H9 (cell line): ENCODE measurements at regions not wholly inside any gene's neighbourhood (a gene's known extent, or its start where the extent isn't known, plus 50 kb on each side); places are given as distances from the start of the nearest gene placed in this dataset.

Experiments
- DNase-seq: peaks from one replicate; pipeline ENCODE4 v3.0.0-alpha.2; 2017
- H2AFZ ChIP-seq: one replicate; pipeline ENCODE4 v1.6.1; 2013; ENCODE audit warnings: mild to moderate bottlenecking, low read length, control low read depth, moderate library complexity
- H2AK5ac ChIP-seq: 2 replicates; pipeline ENCODE4 v1.6.1; 2013; ENCODE audit warnings: low read length, control low read depth, mixed read lengths; ENCODE audit not compliant: insufficient read length
- H2BK120ac ChIP-seq: one replicate; pipeline ENCODE4 v1.6.1; 2013; ENCODE audit warnings: low read depth, mild to moderate bottlenecking, low read length, control low read depth, inconsistent platforms; ENCODE audit not compliant: poor library complexity, severe bottlenecking
- H2BK12ac ChIP-seq: 2 replicates; pipeline ENCODE4 v1.6.1; 2013; ENCODE audit warnings: low read length, control low read depth, mixed read lengths, low read depth; ENCODE audit not compliant: insufficient read length
- H2BK15ac ChIP-seq: 2 replicates; pipeline ENCODE4 v1.6.1; 2013; ENCODE audit warnings: low read depth, low read length, control low read depth
- H2BK20ac ChIP-seq: one replicate; pipeline ENCODE4 v1.6.1; 2013; ENCODE audit warnings: low read depth, mild to moderate bottlenecking, low read length, control low read depth, inconsistent platforms; ENCODE audit not compliant: poor library complexity, severe bottlenecking
- H2BK5ac ChIP-seq: 2 replicates; pipeline ENCODE4 v1.6.1; 2013; ENCODE audit warnings: low read length, control low read depth, mixed read lengths; ENCODE audit not compliant: insufficient read length
- H3K14ac ChIP-seq: 2 replicates; pipeline ENCODE4 v1.6.1; 2013; ENCODE audit warnings: low read length, control low read depth; ENCODE audit not compliant: insufficient read depth
- H3K18ac ChIP-seq: 2 replicates; pipeline ENCODE4 v1.6.1; 2013; ENCODE audit warnings: low read depth, mild to moderate bottlenecking, mixed read lengths, low read length, control low read depth; ENCODE audit not compliant: insufficient read length
- H3K23ac ChIP-seq: 2 replicates; pipeline ENCODE4 v1.6.1; 2013; ENCODE audit warnings: low read length, control low read depth, mixed read lengths, low read depth; ENCODE audit not compliant: insufficient read length
- H3K23me2 ChIP-seq: 2 replicates; pipeline ENCODE4 v1.6.1; 2013; ENCODE audit warnings: low read depth, mild to moderate bottlenecking, mixed read lengths, low read length, control low read depth; ENCODE audit not compliant: insufficient read length, poor library complexity, severe bottlenecking
- H3K27ac ChIP-seq: 2 replicates; pipeline ENCODE4 v1.5.1; 2013; ENCODE audit warnings: low read length, control low read depth, mixed read lengths, low read depth; ENCODE audit not compliant: insufficient read length
- H3K27me3 ChIP-seq: 2 replicates; pipeline ENCODE4 v1.6.1; 2013; ENCODE audit warnings: low read length, control low read depth, inconsistent platforms; ENCODE audit not compliant: insufficient read depth
- H3K4ac ChIP-seq: 2 replicates; pipeline ENCODE4 v1.6.1; 2013; ENCODE audit warnings: low read depth, mild to moderate bottlenecking, control low read depth, inconsistent platforms, low read length, moderate library complexity
- H3K4me1 ChIP-seq: 2 replicates; pipeline ENCODE4 v1.6.1; 2013; ENCODE audit warnings: low read length, control low read depth, inconsistent platforms; ENCODE audit not compliant: insufficient read depth
- H3K4me2 ChIP-seq: 2 replicates; pipeline ENCODE4 v1.6.1; 2013; ENCODE audit warnings: low read length, control low read depth, mixed read lengths; ENCODE audit not compliant: insufficient read length, insufficient read depth
- H3K56ac ChIP-seq: 2 replicates; pipeline ENCODE4 v1.6.1; 2013; ENCODE audit warnings: low read depth, mild to moderate bottlenecking, mixed read lengths, low read length, control low read depth; ENCODE audit not compliant: insufficient read length
- H3K79me1 ChIP-seq: 2 replicates; pipeline ENCODE4 v1.6.1; 2013; ENCODE audit warnings: low read depth, mild to moderate bottlenecking, moderate library complexity, low read length, control low read depth, inconsistent platforms; ENCODE audit not compliant: insufficient read depth, poor library complexity, severe bottlenecking
- H3K79me2 ChIP-seq: 2 replicates; pipeline ENCODE4 v1.6.1; 2013; ENCODE audit warnings: low read length, control low read depth, inconsistent platforms; ENCODE audit not compliant: insufficient read depth
- H3K9ac ChIP-seq: 2 replicates; pipeline ENCODE4 v1.6.1; 2013; ENCODE audit warnings: low read length, control low read depth, mixed read lengths; ENCODE audit not compliant: insufficient read length; ENCODE audit errors: extremely low read depth
- H3K9me3 ChIP-seq: one replicate; pipeline ENCODE4 v1.6.1; 2013; ENCODE audit warnings: low read depth, low read length, inconsistent platforms; ENCODE audit not compliant: control insufficient read depth
- H3T11ph ChIP-seq: one replicate; pipeline ENCODE4 v1.6.1; 2013; ENCODE audit warnings: mild to moderate bottlenecking, low read length, control low read depth, inconsistent platforms
- H4K20me1 ChIP-seq: one replicate; pipeline ENCODE4 v1.6.1; 2013; ENCODE audit not compliant: control insufficient read depth, insufficient read length, insufficient read depth
- H4K5ac ChIP-seq: 2 replicates; pipeline ENCODE4 v1.6.1; 2013; ENCODE audit warnings: low read depth, mild to moderate bottlenecking, mixed read lengths, low read length, control low read depth; ENCODE audit not compliant: insufficient read length
- H4K8ac ChIP-seq: replicated peaks from 2 replicates; pipeline ENCODE4 v1.6.1; 2013; ENCODE audit warnings: low read length, control low read depth, mixed read lengths, low read depth; ENCODE audit not compliant: insufficient read length
- H4K91ac ChIP-seq: 2 replicates; pipeline ENCODE4 v1.6.1; 2013; ENCODE audit warnings: low read depth, mild to moderate bottlenecking, moderate library complexity, mixed read lengths, low read length, control low read depth; ENCODE audit not compliant: insufficient read length
- H3K27ac Mint-ChIP-seq, 3 experiments: 2 replicates in 2 of 3; 3 replicates in 1 of 3; pipeline ENCODE4 v1.8.0; 2020 to 2021; ENCODE audit warnings: mixed read lengths in 3 of 3, mild to moderate bottlenecking in 1 of 3, moderate library complexity in 1 of 3
- H3K27me3 Mint-ChIP-seq: 2 replicates; pipeline ENCODE4 v1.8.0; 2021; ENCODE audit warnings: low read depth, mild to moderate bottlenecking, moderate library complexity, mixed read lengths
- H3K36me3 Mint-ChIP-seq, 3 experiments: 2 replicates in 2 of 3; 3 replicates in 1 of 3; pipeline ENCODE4 v1.8.0; 2020 to 2021; ENCODE audit warnings: low read depth in 3 of 3, mixed read lengths in 3 of 3; ENCODE audit not compliant: insufficient read depth in 1 of 3
- H3K4me1 Mint-ChIP-seq, 2 experiments: 2 replicates each; pipeline ENCODE4 v1.8.0; 2020; ENCODE audit warnings: mixed read lengths in 2 of 2
- H3K4me3 Mint-ChIP-seq, 2 experiments: 2 replicates in 1 of 2; 3 replicates in 1 of 2; pipeline ENCODE4 v1.8.0; 2020 to 2021; ENCODE audit warnings: mild to moderate bottlenecking in 2 of 2, mixed read lengths in 2 of 2, moderate library complexity in 1 of 2
- H3K9me3 Mint-ChIP-seq, 2 experiments: 2 replicates in 1 of 2; 3 replicates in 1 of 2; pipeline ENCODE4 v1.8.0; 2020; ENCODE audit warnings: mild to moderate bottlenecking in 2 of 2, mixed read lengths in 2 of 2, moderate library complexity in 1 of 2
- CTCF ChIP-seq: fragments of 200-600 bp; sonication (generic); conservative IDR thresholded peaks from 3 replicates; pipeline ENCODE4 v1.8.0; 2021; ENCODE audit warnings: antibody characterized with exemption, mild to moderate bottlenecking
- WGBS: extraction: QIAGEN DNeasy Blood & Tissue Kit; methylation state at CpG from one replicate; pipeline ENCODE4 v1.1.7; 2013; ENCODE audit warnings: missing lambda C conversion rate, low lambda C conversion rate, mixed read lengths; ENCODE audit not compliant: insufficient read length; ENCODE audit errors: extremely low coverage; 5-methylcytosine and 5-hydroxymethylcytosine counted together

GRCh38 chr17:69630056-69630635 is 215.6 kb downstream of the MAP2K6 start:
- Histone ChIP-seq H2BK15ac (no peak overlapping the region), H4K5ac (no peak overlapping the region), H3K27me3 (no peaks in the 10 kb centered on the region), H3K4me1 (no peaks in the 10 kb centered on the region), H2BK120ac (no peak overlapping the region), H4K91ac (no peak overlapping the region), H3K23ac (no peak overlapping the region), H3K4ac (no peak overlapping the region), H3K9ac (no peak overlapping the region), H2BK20ac (no peak overlapping the region), H2BK12ac (no peak overlapping the region), H3K27ac (no peak overlapping the region), H3T11ph (no peak overlapping the region), H3K9me3 (no peaks in the 10 kb centered on the region), H3K4me2 (no peak overlapping the region), H3K79me1 (no peaks in the 10 kb centered on the region), H4K20me1 (no peaks in the 10 kb centered on the region), H4K8ac (no peak overlapping the region), H2AK5ac (no peak overlapping the region), H3K56ac (no peak overlapping the region), H3K18ac (no peak overlapping the region), H3K23me2 (no peaks in the 10 kb centered on the region), H3K79me2 (no peaks in the 10 kb centered on the region), H3K14ac (no peak overlapping the region), H2AFZ (no peak overlapping the region), H2BK5ac (no peak overlapping the region)
- Mint-ChIP-seq H3K27ac (no peak overlapping the region), H3K4me3 (no peak overlapping the region), H3K4me1 (no peaks in the 10 kb centered on the region), H3K27me3 (peaks cover 2% of the 10 kb centered on the region; the same call in 1 of the 2 replicates), H3K36me3 (no peaks in the 10 kb centered on the region; a peak in 2 of 7 replicates), H3K9me3 (peaks cover 7 to 8% of the 10 kb centered on the region in 2 experiments; a peak in 3 of 5 replicates)
- WGBS, result no CpG with 5 or more reads among the region's 1 CpG
- no peak for DNase-seq
- no peak for TF ChIP-seq CTCF
